Activated T-helper 2 cell treated with anti-CD3 and anti-CD28 coated beads, Interferon-gamma antibody, Interleukin-2, Interleukin-4, amounts not matched to agents 10 μg/mL and 5 μg/mL and 100 μg/mL, durations not matched to agents 14 hours and 24 hours and 36 hours (primary cell): ENCODE measurements at regions not wholly inside any gene's neighbourhood (a gene's known extent, or its start where the extent isn't known, plus 50 kb on each side); places are given as distances from the start of the nearest gene placed in this dataset.
"Not testable (repeated sequence)": the region's sequence is repeated elsewhere in the genome, so short reads cannot be mapped to it uniquely, and the experiment has no call there.

Experiments
- DNase-seq: peaks from one replicate; pipeline ENCODE4 v3.0.0; 2021; ENCODE audit warnings: low spot score
- H3K27ac Mint-ChIP-seq: one replicate; pipeline ENCODE4 v1.8.0; 2021; ENCODE audit warnings: mixed read lengths
- H3K27me3 Mint-ChIP-seq: one replicate; pipeline ENCODE4 v1.8.0; 2021; ENCODE audit warnings: low read depth, mixed read lengths
- H3K36me3 Mint-ChIP-seq: one replicate; pipeline ENCODE4 v1.8.0; 2021; ENCODE audit warnings: low read depth, mixed read lengths
- H3K4me1 Mint-ChIP-seq: one replicate; pipeline ENCODE4 v1.8.0; 2021; ENCODE audit warnings: low read depth, mixed read lengths
- H3K4me3 Mint-ChIP-seq: one replicate; pipeline ENCODE4 v1.8.0; 2021; ENCODE audit warnings: low read depth, mild to moderate bottlenecking, moderate library complexity, mixed read lengths
- H3K9me3 Mint-ChIP-seq: one replicate; pipeline ENCODE4 v1.8.0; 2021; ENCODE audit warnings: mixed read lengths
- intact Hi-C: fragments of 100-400 bp; cut with micrococcal nuclease; formaldehyde crosslinking; loops from one replicate; pipeline ENCODE4 v1.15.1; 2023

GRCh38 chr1:38191461-38191860 is 144.9 kb upstream of the POU3F1 start:
- H3K36me3 Mint-ChIP-seq = no peaks in the 10 kb centered on the region
- H3K27ac Mint-ChIP-seq = no peak overlapping the region
- intact Hi-C loops = no loop called here
- no peaks in the 10 kb centered on the region for H3K9me3 Mint-ChIP-seq
- H3K4me3 Mint-ChIP-seq = no peak overlapping the region
- DNase-seq = no peak
- H3K4me1 Mint-ChIP-seq = no peaks in the 10 kb centered on the region
- H3K27me3 Mint-ChIP-seq = peaks cover 18% of the 10 kb centered on the region

- no peak overlapping the region for H3K4me3 Mint-ChIP-seq
- no peaks in the 10 kb centered on the region for H3K4me1 Mint-ChIP-seq
- H3K27ac Mint-ChIP-seq = no peak overlapping the region
- peaks cover 18% of the 10 kb centered on the region for H3K27me3 Mint-ChIP-seq
- no peaks in the 10 kb centered on the region for H3K36me3 Mint-ChIP-seq
- DNase-seq = no peak
- H3K9me3 Mint-ChIP-seq = no peaks in the 10 kb centered on the region
- intact Hi-C loops = no loop called here
Observed at GRCh38 chr1:38190983-38191382, 144.4 kb upstream of the POU3F1 start.

GRCh38 chr1:38187552-38187951 is 141.0 kb upstream of the POU3F1 start:
- H3K27ac Mint-ChIP-seq = no peak overlapping the region
- peaks cover 15% of the 10 kb centered on the region for H3K27me3 Mint-ChIP-seq
- no peak for DNase-seq
- H3K36me3 Mint-ChIP-seq = no peaks in the 10 kb centered on the region
- H3K4me1 Mint-ChIP-seq = no peaks in the 10 kb centered on the region
- H3K4me3 Mint-ChIP-seq = no peak overlapping the region
- intact Hi-C loops = no loop called here
- H3K9me3 Mint-ChIP-seq = no peaks in the 10 kb centered on the region

GRCh38 chr1:38186566-38186965 is 140.0 kb upstream of the POU3F1 start:
- Mint-ChIP-seq H3K27me3 (peaks cover 12% of the 10 kb centered on the region), H3K4me1 (no peaks in the 10 kb centered on the region), H3K9me3 (no peaks in the 10 kb centered on the region), H3K36me3 (no peaks in the 10 kb centered on the region), H3K27ac (no peak overlapping the region), H3K4me3 (no peak overlapping the region)
- intact Hi-C loops = no loop called here
- DNase-seq = no peak

- H3K27me3 Mint-ChIP-seq = peaks cover 7% of the 10 kb centered on the region
- H3K36me3 Mint-ChIP-seq = no peaks in the 10 kb centered on the region
- H3K4me1 Mint-ChIP-seq = no peaks in the 10 kb centered on the region
- intact Hi-C loops = no loop called here
- no peaks in the 10 kb centered on the region for H3K9me3 Mint-ChIP-seq
- no peak overlapping the region for H3K4me3 Mint-ChIP-seq
- no peak for DNase-seq
- no peak overlapping the region for H3K27ac Mint-ChIP-seq
Observed at GRCh38 chr1:38185913-38186312, 139.3 kb upstream of the POU3F1 start.

GRCh38 chr1:38183747-38184146 is 137.2 kb upstream of the POU3F1 start:
- Mint-ChIP-seq H3K27ac (no peak overlapping the region), H3K4me1 (no peaks in the 10 kb centered on the region), H3K27me3 (no peaks in the 10 kb centered on the region), H3K36me3 (no peaks in the 10 kb centered on the region), H3K9me3 (no peaks in the 10 kb centered on the region), H3K4me3 (no peak overlapping the region)
- no peak for DNase-seq
- intact Hi-C loops = no loop called here

- Mint-ChIP-seq H3K27me3 (no peaks in the 10 kb centered on the region), H3K4me1 (no peaks in the 10 kb centered on the region), H3K36me3 (no peaks in the 10 kb centered on the region), H3K4me3 (no peak overlapping the region), H3K9me3 (no peaks in the 10 kb centered on the region), H3K27ac (no peak overlapping the region)
- intact Hi-C loops = no loop called here
- DNase-seq = no peak
Observed at GRCh38 chr1:38183096-38183495, 136.5 kb upstream of the POU3F1 start.

GRCh38 chr1:38180388-38180787 is 133.8 kb upstream of the POU3F1 start:
- H3K27ac Mint-ChIP-seq, intact Hi-C loops, H3K9me3 Mint-ChIP-seq, H3K4me3 Mint-ChIP-seq, DNase-seq, H3K27me3 Mint-ChIP-seq, H3K36me3 Mint-ChIP-seq, H3K4me1 Mint-ChIP-seq: not testable (repeated sequence)

GRCh38 chr1:38179483-38179882 is 132.9 kb upstream of the POU3F1 start:
- Mint-ChIP-seq H3K36me3 (no peaks in the 10 kb centered on the region), H3K27ac (no peak overlapping the region), H3K27me3 (no peaks in the 10 kb centered on the region), H3K4me1 (no peaks in the 10 kb centered on the region), H3K4me3 (no peak overlapping the region), H3K9me3 (no peaks in the 10 kb centered on the region)
- intact Hi-C loops = no loop called here
- DNase-seq = no peak

- Mint-ChIP-seq H3K36me3 (no peaks in the 10 kb centered on the region), H3K27ac (no peak overlapping the region), H3K4me3 (no peak overlapping the region), H3K27me3 (no peaks in the 10 kb centered on the region), H3K9me3 (no peaks in the 10 kb centered on the region), H3K4me1 (no peaks in the 10 kb centered on the region)
- intact Hi-C loops = no loop called here
- no peak for DNase-seq
Observed at GRCh38 chr1:38178216-38178615, 131.6 kb upstream of the POU3F1 start.

- H3K4me1 Mint-ChIP-seq = no peaks in the 10 kb centered on the region
- intact Hi-C loops = no loop called here
- H3K27me3 Mint-ChIP-seq = no peaks in the 10 kb centered on the region
- no peak for DNase-seq
- no peaks in the 10 kb centered on the region for H3K36me3 Mint-ChIP-seq
- H3K9me3 Mint-ChIP-seq = no peaks in the 10 kb centered on the region
- no peak overlapping the region for H3K4me3 Mint-ChIP-seq
- no peak overlapping the region for H3K27ac Mint-ChIP-seq
Observed at GRCh38 chr1:38175121-38175520, 128.5 kb upstream of the POU3F1 start.

GRCh38 chr1:38173848-38174247 is 127.3 kb upstream of the POU3F1 start:
- no peak overlapping the region for H3K4me3 Mint-ChIP-seq
- no peak for DNase-seq
- intact Hi-C loops = no loop called here
- H3K36me3 Mint-ChIP-seq = no peaks in the 10 kb centered on the region
- H3K9me3 Mint-ChIP-seq = no peaks in the 10 kb centered on the region
- no peaks in the 10 kb centered on the region for H3K27me3 Mint-ChIP-seq
- H3K4me1 Mint-ChIP-seq = no peaks in the 10 kb centered on the region
- no peak overlapping the region for H3K27ac Mint-ChIP-seq

- no peaks in the 10 kb centered on the region for H3K4me1 Mint-ChIP-seq
- no peak overlapping the region for H3K27ac Mint-ChIP-seq
- no peaks in the 10 kb centered on the region for H3K36me3 Mint-ChIP-seq
Observed at GRCh38 chr1:38173157-38173831, 126.7 kb upstream of the POU3F1 start.

GRCh38 chr1:38169121-38169520 is 122.5 kb upstream of the POU3F1 start:
- no peaks in the 10 kb centered on the region for H3K9me3 Mint-ChIP-seq
- no peaks in the 10 kb centered on the region for H3K4me1 Mint-ChIP-seq
- no peak overlapping the region for H3K4me3 Mint-ChIP-seq
- no peaks in the 10 kb centered on the region for H3K36me3 Mint-ChIP-seq
- no peak overlapping the region for H3K27ac Mint-ChIP-seq
- H3K27me3 Mint-ChIP-seq = no peaks in the 10 kb centered on the region
- no peak for DNase-seq
- intact Hi-C loops = no loop called here

More at GRCh38 chr1:38173157-38173831, 126.7 kb upstream of the POU3F1 start:
- no peak overlapping the region for H3K4me3 Mint-ChIP-seq
- H3K9me3 Mint-ChIP-seq = no peaks in the 10 kb centered on the region
- intact Hi-C loops = no loop called here
- no peaks in the 10 kb centered on the region for H3K27me3 Mint-ChIP-seq
- no peak for DNase-seq
